ENCODE measurements at regions not wholly inside any gene's neighbourhood (a gene's known extent, or its start where the extent isn't known, plus 50 kb on each side); places are given as distances from the start of the nearest gene placed in this dataset.

GRCh38 chr3:193771011-193771652 is 178.1 kb downstream of the OPA1 start:
- ChIA-PET CTCF (no interaction called here), POLR2A (no interaction called here), RAD21 (ENCODE audit: low non-redundant PET in 1 of 2, low total read pairs in 2 of 2, uncharacterized antibody in 2 of 2, unreplicated experiment in 2 of 2) (no interaction called here)
- intact Hi-C loops (cut with micrococcal nuclease): no loop called here
- no peak for ATAC-seq
- H2AFZ ChIP-seq (ENCODE audit: low read depth, low read length, poor library complexity, severe bottlenecking): no peak overlapping the region
- H3K9ac ChIP-seq (ENCODE audit: low read length): no peak overlapping the region
- no peaks in the 10 kb centered on the region for H3K79me2 ChIP-seq (ENCODE audit: insufficient read depth, low read length)
- no peaks in the 10 kb centered on the region for H3K9me2 ChIP-seq (ENCODE audit: insufficient read depth)
- no peaks in the 10 kb centered on the region for H3K36me3 ChIP-seq (ENCODE audit: control insufficient read depth in 1 of 2, insufficient read depth in 2 of 2, low read length in 2 of 2)
- H4K20me1 ChIP-seq (ENCODE audit: insufficient read depth): no peaks in the 10 kb centered on the region
- no peaks in the 10 kb centered on the region for H3K4me1 ChIP-seq (ENCODE audit: control insufficient read depth in 1 of 2, insufficient read depth in 2 of 2, low read length in 2 of 2)
- H3K27ac ChIP-seq (ENCODE audit: low read depth, low read length): no peak overlapping the region
- BruUV-seq (replicated peaks): no TSS peak
- H3K9me3 ChIP-seq (ENCODE audit: control insufficient read depth in 1 of 2, insufficient read depth in 1 of 2, low read depth in 1 of 2, low read length in 2 of 2): no peaks in the 10 kb centered on the region
- H3K4me2 ChIP-seq (ENCODE audit: low read length): no peak overlapping the region
- H3K27me3 ChIP-seq (ENCODE audit: insufficient read depth, low read length): no peaks in the 10 kb centered on the region; the same call in 1 of the 2 replicates
- TF ChIP-seq EZH2phosphoT487 (IDR thresholded peaks at IDR 0.05; ENCODE audit: borderline replicate concordance) (no peak), EGR1 (IDR thresholded peaks at IDR 0.05; ENCODE audit: low read depth) (no peak), RAD21 (IDR thresholded peaks at IDR 0.05; ENCODE audit: low read depth) (no peak), SIN3A (IDR thresholded peaks at IDR 0.05; ENCODE audit: low read depth) (no peak), CEBPB (IDR thresholded peaks at IDR 0.05; ENCODE audit: low read depth) (no peak)
- DNase-seq (ENCODE audit: low read depth, low spot score): no peak
- H3K4me3 ChIP-seq (replicated peaks in 1 of 2; ENCODE audit: low read depth in 1 of 2, low read length in 2 of 2): no peak overlapping the region

GRCh38 chr3:193771653-193772421 is 178.8 kb downstream of the OPA1 start:
- no TSS peak for BruUV-seq (replicated peaks)
- ChIA-PET RAD21 (ENCODE audit: low non-redundant PET in 1 of 2, low total read pairs in 2 of 2, uncharacterized antibody in 2 of 2, unreplicated experiment in 2 of 2) (no interaction called here), POLR2A (no interaction called here)

More at GRCh38 chr3:193771653-193772421, 178.8 kb downstream of the OPA1 start:
- no peak for TF ChIP-seq CTCF (IDR thresholded peaks at IDR 0.05 in 2 of 3, conservative IDR thresholded peaks at IDR 0.05 in 1 of 3; ENCODE audit: borderline replicate concordance in 1 of 3, insufficient read depth in 1 of 3, low read depth in 2 of 3, low read length in 2 of 3)
- TF ChIP-seq POLR2AphosphoS5 (IDR thresholded peaks at IDR 0.05; ENCODE audit: low read depth, low read length): no peak
- DNase-seq (ENCODE audit: low read depth, low spot score): no peak
- intact Hi-C loops (cut with micrococcal nuclease): no loop called here
- CTCF ChIA-PET: no interaction called here
- H3K9ac ChIP-seq (ENCODE audit: low read length): no peak overlapping the region
- H3K27me3 ChIP-seq (ENCODE audit: insufficient read depth, low read length): no peaks in the 10 kb centered on the region; the same call in 1 of the 2 replicates
- H3K9me2 ChIP-seq (ENCODE audit: insufficient read depth): no peaks in the 10 kb centered on the region
- no peak overlapping the region for H2AFZ ChIP-seq (ENCODE audit: low read depth, low read length, poor library complexity, severe bottlenecking)
- H4K20me1 ChIP-seq (ENCODE audit: insufficient read depth): no peaks in the 10 kb centered on the region
- H3K36me3 ChIP-seq (ENCODE audit: control insufficient read depth in 1 of 2, insufficient read depth in 2 of 2, low read length in 2 of 2): no peaks in the 10 kb centered on the region
- no peaks in the 10 kb centered on the region for H3K9me3 ChIP-seq (ENCODE audit: control insufficient read depth in 1 of 2, insufficient read depth in 1 of 2, low read depth in 1 of 2, low read length in 2 of 2)
- H3K4me3 ChIP-seq (replicated peaks in 1 of 2; ENCODE audit: low read depth in 1 of 2, low read length in 2 of 2): no peak overlapping the region
- H3K4me2 ChIP-seq (ENCODE audit: low read length): no peak overlapping the region
- ATAC-seq: no peak
- no peaks in the 10 kb centered on the region for H3K79me2 ChIP-seq (ENCODE audit: insufficient read depth, low read length)
- no peaks in the 10 kb centered on the region for H3K4me1 ChIP-seq (ENCODE audit: control insufficient read depth in 1 of 2, insufficient read depth in 2 of 2, low read length in 2 of 2)
- H3K27ac ChIP-seq (ENCODE audit: low read depth, low read length): no peak overlapping the region
